Left ventricle myocardium superior (tissue), 1 donor: ENCODE measurements at regions not wholly inside any gene's neighbourhood (a gene's known extent, or its start where the extent isn't known, plus 50 kb on each side); places are given as distances from the start of the nearest gene placed in this dataset.
"Not testable (repeated sequence)": the region's sequence is repeated elsewhere in the genome, so short reads cannot be mapped to it uniquely, and the experiment has no call there.

Experiments used
- ATAC-seq: fragments of 200-7000 bp; cut with Tn5 transposase; one replicate; pipeline ENCODE4 v1.9.1; 2020; ENCODE audit warnings: mild to moderate bottlenecking, moderate library complexity
- DNase-seq: peaks from one replicate; pipeline ENCODE4 v3.0.0-alpha.2; 2020
- intact Hi-C: fragments of 100-400 bp; cut with micrococcal nuclease; formaldehyde crosslinking; loops from one replicate; pipeline ENCODE4 v1.11.0; 2022
- donor health status: DM: no; HTN: yes; CAD: no; lungs with severe emphysema.

GRCh38 chrX:1835056-1835455 is 220.2 kb downstream of the ASMT start:
- no peak for DNase-seq
- no peak for ATAC-seq
- intact Hi-C loops = no loop called here

- intact Hi-C loops = no loop called here
- DNase-seq = no peak
- ATAC-seq = no peak
These were observed 221.8 kb downstream of the ASMT start for GRCh38 chrX:1836683-1837082.

DNA sequence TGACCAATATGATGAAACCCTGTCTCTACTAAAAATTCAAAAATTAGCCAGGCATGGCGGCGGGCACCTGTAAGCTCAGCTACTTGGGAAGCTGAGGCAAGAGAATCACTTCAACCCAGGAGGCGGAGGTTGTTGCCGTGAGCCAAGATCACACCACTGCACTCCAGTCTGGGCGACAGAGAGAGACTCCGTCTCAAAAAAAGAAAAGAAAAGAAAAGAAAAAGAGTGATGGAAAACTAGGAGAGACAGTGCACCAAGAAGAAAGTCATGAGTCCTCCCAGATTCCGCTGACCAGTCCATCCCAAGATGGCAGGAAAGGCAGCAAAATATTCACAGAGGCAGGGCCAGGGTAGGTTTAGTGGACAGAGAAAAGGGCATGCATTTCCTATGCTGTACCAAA is 226.9 kb downstream of the ASMT start:
- no peak for ATAC-seq

GRCh38 chrX:1847000-1847399 is 232.1 kb downstream of the ASMT start:
- DNase-seq, intact Hi-C loops, ATAC-seq: not testable (repeated sequence)

More for the DNA sequence above, 226.9 kb downstream of the ASMT start:
- intact Hi-C loops = no loop called here
- DNase-seq = no peak

DNA sequence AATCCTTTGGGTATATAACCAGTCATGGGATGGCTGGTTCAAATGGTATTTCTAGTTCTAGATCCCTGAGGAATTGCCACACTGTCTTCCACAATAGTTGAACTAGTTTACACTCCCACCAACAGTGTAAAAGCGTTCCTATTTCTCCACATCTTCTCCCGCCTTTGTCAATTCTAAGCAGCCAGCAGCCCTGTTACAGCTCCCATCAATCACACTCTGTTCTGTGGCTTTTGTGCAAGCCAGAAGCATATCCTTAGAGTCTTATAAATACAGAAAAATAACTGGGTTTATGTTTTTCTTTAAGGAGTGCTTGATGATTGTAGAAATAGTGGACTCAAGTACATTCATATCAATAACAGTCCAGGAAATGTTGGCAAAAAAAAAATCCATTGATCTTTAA is 232.9 kb downstream of the ASMT start:
- intact Hi-C loops, ATAC-seq, DNase-seq: not testable (repeated sequence)

- no peak for DNase-seq
- intact Hi-C loops = no loop called here
- no peak for ATAC-seq
These were observed 236.7 kb downstream of the ASMT start for GRCh38 chrX:1851527-1851926.

DNA sequence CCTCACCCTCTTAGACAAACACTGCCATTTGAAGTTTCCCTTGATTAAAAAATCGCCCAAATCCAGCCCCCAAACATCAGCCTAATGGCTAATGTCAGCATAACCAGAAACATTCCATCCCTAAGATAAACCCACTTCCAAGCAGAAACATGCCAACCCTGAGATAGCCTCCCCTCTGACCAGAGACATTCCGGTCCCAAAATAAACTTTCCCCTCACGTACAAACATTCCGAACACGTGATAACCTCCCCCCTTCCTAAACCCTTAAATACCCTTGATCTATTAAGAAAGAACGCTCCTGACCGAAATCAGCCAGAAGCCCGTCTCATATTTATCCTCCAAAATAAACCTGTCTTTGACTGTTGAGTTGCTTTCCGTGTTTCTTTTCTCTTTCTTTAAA is 237.2 kb downstream of the ASMT start:
- no peak for DNase-seq
- intact Hi-C loops = no loop called here
- ATAC-seq = peak; percentile 70

- intact Hi-C loops = no loop called here
- no peak for DNase-seq
- ATAC-seq = no peak
These were observed 238.6 kb downstream of the ASMT start for GRCh38 chrX:1853447-1853846.

GRCh38 chrX:1853916-1854315 is 239.1 kb downstream of the ASMT start:
- intact Hi-C loops = no loop called here
- DNase-seq = no peak
- ATAC-seq = no peak

- ATAC-seq, DNase-seq, intact Hi-C loops: not testable (repeated sequence)
These were observed 240.0 kb downstream of the ASMT start for GRCh38 chrX:1854861-1855260.

DNA sequence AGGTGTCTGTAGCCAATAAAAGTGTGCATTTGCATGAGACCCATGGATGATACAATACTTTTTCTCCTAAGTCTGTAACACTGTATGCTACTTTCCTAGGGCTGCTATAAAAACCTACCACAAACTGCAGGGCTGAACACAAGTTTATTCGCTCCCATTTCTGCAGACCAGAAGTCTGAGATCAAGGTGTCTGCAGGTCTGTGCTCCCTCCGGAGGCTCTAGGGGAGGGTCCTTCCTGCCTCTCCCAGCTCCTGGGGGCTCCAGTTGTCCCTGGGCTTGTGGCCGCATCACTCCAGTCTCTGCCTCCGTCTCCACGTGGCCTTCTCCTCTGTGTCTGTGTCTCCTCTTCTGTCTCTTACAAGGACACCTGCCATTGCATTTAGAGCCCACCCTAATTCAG is 244.4 kb downstream of the ASMT start:
- DNase-seq, ATAC-seq, intact Hi-C loops: not testable (repeated sequence)

- DNase-seq (no peak), ATAC-seq (no peak)
- intact Hi-C loops = no loop called here
These were observed 246.2 kb downstream of the ASMT start for GRCh38 chrX:1860936-1861594.

DNA sequence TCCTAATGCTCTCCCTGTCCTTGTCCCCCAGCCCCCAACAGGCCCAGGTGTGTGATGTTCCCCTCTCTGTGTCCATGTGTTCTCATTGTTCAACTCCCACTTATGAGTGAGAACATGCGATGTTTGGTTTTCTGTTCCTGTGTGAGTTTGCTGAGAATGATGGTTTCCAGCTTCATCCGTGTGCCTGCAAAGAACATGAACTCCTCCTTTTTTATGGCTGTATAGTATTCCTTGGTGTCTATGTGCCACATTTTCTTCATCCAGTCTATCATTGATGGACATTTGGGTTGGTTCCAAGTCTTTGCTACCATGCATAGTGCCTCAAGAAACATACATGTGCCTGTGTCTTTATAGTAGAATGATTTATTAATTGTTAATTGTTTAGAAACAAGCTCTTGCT is 249.1 kb downstream of the ASMT start:
- intact Hi-C loops, ATAC-seq, DNase-seq: not testable (repeated sequence)

- ATAC-seq (no peak), DNase-seq (no peak)
- intact Hi-C loops = no loop called here
These were observed 255.6 kb downstream of the ASMT start for GRCh38 chrX:1870421-1870820.

DNA sequence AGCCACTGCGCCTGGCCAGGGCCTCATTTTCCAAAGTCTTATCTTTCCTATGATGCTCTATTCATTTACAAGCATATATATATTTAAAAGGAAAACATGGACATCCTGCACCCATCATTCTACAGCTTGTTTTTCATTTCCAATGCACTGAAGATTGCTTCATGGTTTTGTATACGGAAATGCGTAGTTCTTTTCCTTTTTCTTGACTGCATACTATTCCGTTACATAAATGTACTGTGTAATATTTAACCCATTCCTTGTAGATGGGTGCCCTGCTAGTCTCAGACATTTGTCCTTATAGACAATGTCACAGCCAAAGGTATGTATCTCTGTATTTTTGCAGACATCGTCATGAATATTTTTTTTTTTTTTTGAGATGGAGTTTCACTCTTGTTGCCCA is 257.0 kb downstream of the ASMT start:
- ATAC-seq (no peak), DNase-seq (no peak)
- intact Hi-C loops = no loop called here

- intact Hi-C loops = no loop called here
These were observed 258.8 kb downstream of the ASMT start for GRCh38 chrX:1873671-1874070.

DNA sequence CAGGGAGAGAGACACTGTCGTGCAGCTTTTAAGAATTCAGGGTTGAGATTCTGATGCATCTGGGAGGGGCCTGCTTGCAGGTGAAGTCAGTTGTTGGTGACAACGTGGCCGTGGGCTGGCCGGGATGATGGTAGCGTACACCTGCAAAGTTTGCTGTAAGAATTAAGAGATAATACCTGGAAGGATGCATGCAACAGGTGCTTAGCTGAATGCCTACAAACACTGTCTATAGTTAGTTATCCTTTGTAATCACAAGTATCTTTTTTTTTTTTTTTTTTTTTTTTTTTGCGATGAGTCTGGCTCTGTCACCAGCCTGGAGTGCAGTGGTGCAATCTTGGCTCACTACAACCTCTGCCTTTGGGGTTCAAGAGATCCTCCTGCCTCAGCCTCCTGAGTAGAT is 259.6 kb downstream of the ASMT start:
- DNase-seq (no peak), ATAC-seq (no peak)
- intact Hi-C loops = no loop called here

More at GRCh38 chrX:1873671-1874070, 258.8 kb downstream of the ASMT start:
- ATAC-seq (no peak), DNase-seq (no peak)

DNA sequence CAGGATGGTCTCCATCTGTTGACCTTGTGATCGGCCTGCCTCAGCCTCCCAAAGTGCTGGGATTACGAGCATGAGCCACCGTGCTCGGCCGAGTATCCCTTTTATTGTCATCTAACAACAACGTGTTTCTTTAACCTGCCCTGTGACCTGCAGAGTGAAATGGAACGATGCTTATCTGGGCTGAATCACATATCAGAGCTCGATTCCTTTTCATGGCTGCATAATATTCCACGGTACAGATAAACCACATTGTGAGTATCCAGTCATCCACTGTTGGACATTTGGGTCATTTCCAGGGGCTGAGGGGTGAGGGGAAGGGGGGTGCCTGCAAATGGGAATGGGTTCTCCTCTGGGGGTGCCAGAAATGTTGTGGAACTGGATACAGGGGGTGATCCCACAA is 260.0 kb downstream of the ASMT start:
- ATAC-seq (no peak), DNase-seq (no peak)
- intact Hi-C loops = no loop called here

GRCh38 chrX:1876041-1876440 is 261.2 kb downstream of the ASMT start:
- intact Hi-C loops = no loop called here

GRCh38 chrX:1877780-1878179 is 262.9 kb downstream of the ASMT start:
- ATAC-seq (no peak), DNase-seq (no peak)
- intact Hi-C loops = no loop called here

More at GRCh38 chrX:1876041-1876440, 261.2 kb downstream of the ASMT start:
- ATAC-seq (no peak), DNase-seq (no peak)
